ENCODE measurements at regions not wholly inside any gene's neighbourhood (a gene's known extent, or its start where the extent isn't known, plus 50 kb on each side); places are given as distances from the start of the nearest gene placed in this dataset.

DNA sequence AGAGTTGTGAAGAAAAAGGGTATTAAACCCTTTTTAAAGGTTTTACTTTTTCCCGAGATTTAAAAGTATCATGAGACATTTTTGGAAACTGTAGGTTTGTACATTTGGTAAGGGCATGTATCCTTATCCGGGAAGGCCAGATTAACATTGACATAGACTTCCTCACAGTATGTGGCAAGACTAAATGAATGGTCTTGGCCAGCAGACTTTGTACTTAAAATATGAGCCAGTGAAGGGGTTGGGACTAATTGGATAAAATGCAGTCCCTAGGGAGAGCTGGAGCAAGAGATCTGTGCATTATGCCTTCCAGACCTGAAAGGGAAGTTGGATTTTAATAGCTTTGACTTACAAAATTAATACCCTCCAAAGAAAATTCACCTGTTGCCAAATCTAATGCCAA, 60.4 kb upstream of the CCN2 start:
- no peak for TF ChIP-seq POLR2A (IDR thresholded peaks at IDR 0.05)
- TF ChIP-seq, protein P1, sequence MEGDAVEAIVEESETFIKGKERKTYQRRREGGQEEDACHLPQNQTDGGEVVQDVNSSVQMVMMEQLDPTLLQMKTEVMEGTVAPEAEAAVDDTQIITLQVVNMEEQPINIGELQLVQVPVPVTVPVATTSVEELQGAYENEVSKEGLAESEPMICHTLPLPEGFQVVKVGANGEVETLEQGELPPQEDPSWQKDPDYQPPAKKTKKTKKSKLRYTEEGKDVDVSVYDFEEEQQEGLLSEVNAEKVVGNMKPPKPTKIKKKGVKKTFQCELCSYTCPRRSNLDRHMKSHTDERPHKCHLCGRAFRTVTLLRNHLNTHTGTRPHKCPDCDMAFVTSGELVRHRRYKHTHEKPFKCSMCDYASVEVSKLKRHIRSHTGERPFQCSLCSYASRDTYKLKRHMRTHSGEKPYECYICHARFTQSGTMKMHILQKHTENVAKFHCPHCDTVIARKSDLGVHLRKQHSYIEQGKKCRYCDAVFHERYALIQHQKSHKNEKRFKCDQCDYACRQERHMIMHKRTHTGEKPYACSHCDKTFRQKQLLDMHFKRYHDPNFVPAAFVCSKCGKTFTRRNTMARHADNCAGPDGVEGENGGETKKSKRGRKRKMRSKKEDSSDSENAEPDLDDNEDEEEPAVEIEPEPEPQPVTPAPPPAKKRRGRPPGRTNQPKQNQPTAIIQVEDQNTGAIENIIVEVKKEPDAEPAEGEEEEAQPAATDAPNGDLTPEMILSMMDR (IDR thresholded peaks at IDR 0.05) = no peak
